ENCODE measurements at regions not wholly inside any gene's neighbourhood (a gene's known extent, or its start where the extent isn't known, plus 50 kb on each side); places are given as distances from the start of the nearest gene placed in this dataset.
"Not testable (repeated sequence)": the region's sequence is repeated elsewhere in the genome, so short reads cannot be mapped to it uniquely, and the experiment has no call there.

- Mint-ChIP-seq H3K9me3 (no peaks in the 10 kb centered on the region), H3K27ac (no peak overlapping the region), H3K4me3 (no peak overlapping the region), H3K4me1 (peaks cover 5% of the 10 kb centered on the region), H3K27me3 (peaks cover 8% of the 10 kb centered on the region)
- DNase-seq (no peak), ATAC-seq (no peak)
Observed at GRCh38 chr7:142553216-142553615, 196.1 kb upstream of the PRSS1 start.

DNA sequence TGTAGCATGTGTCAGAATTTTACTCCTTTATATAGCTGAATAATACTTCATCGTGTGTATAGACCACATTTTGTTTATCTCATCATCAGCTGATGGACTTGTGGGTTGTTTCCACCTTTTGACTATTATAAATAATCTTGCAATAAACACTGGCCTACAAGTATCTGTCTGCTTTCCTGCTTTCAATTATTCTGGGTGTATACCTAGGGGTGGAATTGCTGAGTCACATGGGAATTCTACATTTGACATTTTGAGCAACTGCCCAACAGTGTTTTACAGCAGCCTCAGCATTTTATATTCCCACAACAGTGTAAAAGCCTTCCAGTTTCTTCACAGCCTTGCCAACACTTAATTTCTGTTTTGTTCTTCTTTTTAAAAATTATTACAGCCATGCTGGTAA is 200.3 kb upstream of the PRSS1 start:
- no peaks in the 10 kb centered on the region for H3K27me3 Mint-ChIP-seq
- no peaks in the 10 kb centered on the region for H3K9me3 Mint-ChIP-seq
- DNase-seq: no peak
- no peaks in the 10 kb centered on the region for H3K4me1 Mint-ChIP-seq
- no peak overlapping the region for H3K4me3 Mint-ChIP-seq
- H3K27ac Mint-ChIP-seq: no peak overlapping the region
- no peak for ATAC-seq

DNA sequence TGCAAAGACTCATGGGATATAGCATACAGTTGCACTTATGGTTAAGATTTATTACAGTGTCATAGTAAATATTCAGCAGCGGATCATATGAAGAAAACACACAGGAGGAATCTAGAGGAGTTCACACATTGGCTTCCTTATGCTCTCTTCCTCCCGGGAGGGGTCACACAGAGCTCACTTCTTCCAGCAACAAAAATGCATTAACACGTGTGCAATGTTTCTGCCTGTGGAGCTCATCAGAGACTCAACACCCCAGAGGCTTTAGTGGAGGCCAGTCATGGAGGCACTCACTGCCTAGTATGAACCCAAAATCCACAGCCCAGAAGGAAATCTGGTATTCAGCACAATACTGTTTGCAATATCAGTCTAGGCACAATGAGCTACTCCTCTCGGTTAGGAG is 202.8 kb upstream of the PRSS1 start:
- DNase-seq (no peak), ATAC-seq (no peak)
- H3K9me3 Mint-ChIP-seq: no peaks in the 10 kb centered on the region
- no peaks in the 10 kb centered on the region for H3K4me1 Mint-ChIP-seq
- no peak overlapping the region for H3K4me3 Mint-ChIP-seq
- H3K27me3 Mint-ChIP-seq: no peaks in the 10 kb centered on the region
- H3K27ac Mint-ChIP-seq: no peak overlapping the region

- no peak overlapping the region for H3K27ac Mint-ChIP-seq
- H3K9me3 Mint-ChIP-seq: no peaks in the 10 kb centered on the region
- no peaks in the 10 kb centered on the region for H3K27me3 Mint-ChIP-seq
- peaks cover 15% of the 10 kb centered on the region for H3K4me1 Mint-ChIP-seq
- H3K4me3 Mint-ChIP-seq: no peak overlapping the region
- ATAC-seq (no peak), DNase-seq (no peak)
Observed at GRCh38 chr7:142542942-142543341, 206.3 kb upstream of the PRSS1 start.

GRCh38 chr7:142542105-142542504 is 207.2 kb upstream of the PRSS1 start:
- H3K4me3 Mint-ChIP-seq: no peak overlapping the region
- DNase-seq: no peak
- no peaks in the 10 kb centered on the region for H3K9me3 Mint-ChIP-seq
- H3K27ac Mint-ChIP-seq: peak overlapping the region in 1 of 2 donors; percentile 67
- peaks cover 15% of the 10 kb centered on the region for H3K4me1 Mint-ChIP-seq
- no peaks in the 10 kb centered on the region for H3K27me3 Mint-ChIP-seq
- no peak for ATAC-seq

DNA sequence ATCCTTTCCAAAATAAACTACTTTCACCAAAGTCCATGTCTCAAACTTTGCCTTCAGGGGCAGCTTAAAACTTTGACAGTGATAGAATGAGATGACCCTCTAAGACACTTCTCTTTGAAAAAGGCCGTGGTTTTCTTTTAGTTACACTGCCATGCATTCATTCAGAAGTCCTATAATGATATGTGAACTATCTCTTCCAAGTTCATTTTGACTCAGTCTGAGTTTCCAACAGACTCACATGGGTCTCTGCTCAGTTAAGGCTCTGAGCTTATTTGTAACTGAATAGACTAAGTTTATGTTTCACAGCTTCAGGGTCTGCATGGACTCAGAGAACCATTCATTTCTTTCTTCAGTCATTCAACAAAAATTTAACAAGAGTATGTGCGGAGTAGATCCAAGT is 208.9 kb upstream of the PRSS1 start:
- H3K27me3 Mint-ChIP-seq: no peaks in the 10 kb centered on the region
- H3K27ac Mint-ChIP-seq: peak overlapping the region; percentile 2 to 47
- no peak for ATAC-seq
- H3K9me3 Mint-ChIP-seq: no peaks in the 10 kb centered on the region
- DNase-seq: no peak
- H3K4me1 Mint-ChIP-seq: peaks cover 22% of the 10 kb centered on the region
- H3K4me3 Mint-ChIP-seq: peak overlapping the region in 1 of 2 donors; percentile 44

- Mint-ChIP-seq H3K4me1 (peaks cover 27% of the 10 kb centered on the region), H3K4me3 (peak overlapping the region in 1 of 2 donors; percentile 44), H3K27ac (peak overlapping the region; percentile 2 to 47), H3K27me3 (no peaks in the 10 kb centered on the region), H3K9me3 (no peaks in the 10 kb centered on the region)
- DNase-seq (no peak), ATAC-seq (no peak)
Observed at GRCh38 chr7:142539901-142540300, 209.4 kb upstream of the PRSS1 start.

- no peak for DNase-seq
- H3K9me3 Mint-ChIP-seq: no peaks in the 10 kb centered on the region
- no peak overlapping the region for H3K27ac Mint-ChIP-seq
- peaks cover 28% of the 10 kb centered on the region for H3K4me1 Mint-ChIP-seq
- no peaks in the 10 kb centered on the region for H3K27me3 Mint-ChIP-seq
- H3K4me3 Mint-ChIP-seq: peak overlapping the region in 1 of 2 donors; percentile 6
- no peak for ATAC-seq
Observed at GRCh38 chr7:142537760-142538159, 211.5 kb upstream of the PRSS1 start.

GRCh38 chr7:142535123-142535779 is 214.0 kb upstream of the PRSS1 start:
- peak; percentile 95 for ATAC-seq
- no peaks in the 10 kb centered on the region for H3K27me3 Mint-ChIP-seq
- H3K4me3 Mint-ChIP-seq: peak overlapping the region; percentile 65 to 74
- H3K27ac Mint-ChIP-seq: peak overlapping the region; percentile 80 to 90
- peaks cover 24% of the 10 kb centered on the region for H3K4me1 Mint-ChIP-seq
- DNase-seq: peak; percentile 68 to 79
- no peaks in the 10 kb centered on the region for H3K9me3 Mint-ChIP-seq

GRCh38 chr7:142534726-142535122 is 214.5 kb upstream of the PRSS1 start:
- H3K4me3 Mint-ChIP-seq: no peak overlapping the region
- peaks cover 19% of the 10 kb centered on the region for H3K4me1 Mint-ChIP-seq
- no peak for ATAC-seq
- peak overlapping the region in 1 of 2 donors; percentile 80 for H3K27ac Mint-ChIP-seq
- H3K9me3 Mint-ChIP-seq: no peaks in the 10 kb centered on the region
- no peaks in the 10 kb centered on the region for H3K27me3 Mint-ChIP-seq
- no peak for DNase-seq

DNA sequence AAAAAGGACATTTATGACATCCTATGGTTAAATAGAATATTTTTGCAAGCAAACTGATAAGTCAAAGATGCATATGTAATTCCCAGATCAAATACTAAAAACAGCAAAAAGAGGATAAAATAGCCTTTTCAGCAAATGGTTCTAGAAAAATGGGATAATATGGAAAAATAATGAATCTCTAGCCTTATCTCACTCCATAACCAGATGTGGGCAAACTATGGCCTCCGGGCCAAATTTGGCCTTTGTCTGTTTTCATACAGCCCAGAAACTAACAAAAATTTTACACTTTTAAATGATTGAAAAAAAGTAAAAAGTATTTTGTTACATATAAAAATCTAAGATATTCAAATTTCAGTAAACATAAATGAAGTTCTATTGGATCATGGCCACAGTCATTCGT is 215.4 kb upstream of the PRSS1 start:
- no peaks in the 10 kb centered on the region for H3K9me3 Mint-ChIP-seq
- no peak overlapping the region for H3K27ac Mint-ChIP-seq
- ATAC-seq: no peak
- no peak overlapping the region for H3K4me3 Mint-ChIP-seq
- no peaks in the 10 kb centered on the region for H3K27me3 Mint-ChIP-seq
- peaks cover 15% of the 10 kb centered on the region for H3K4me1 Mint-ChIP-seq
- DNase-seq: no peak

GRCh38 chr7:142529591-142529990 is 219.7 kb upstream of the PRSS1 start:
- H3K9me3 Mint-ChIP-seq: no peaks in the 10 kb centered on the region
- no peaks in the 10 kb centered on the region for H3K4me1 Mint-ChIP-seq
- ATAC-seq (no peak), DNase-seq (no peak)
- peak overlapping the region in 1 of 2 donors; percentile 59 for H3K27ac Mint-ChIP-seq
- no peak overlapping the region for H3K4me3 Mint-ChIP-seq
- H3K27me3 Mint-ChIP-seq: no peaks in the 10 kb centered on the region

DNA sequence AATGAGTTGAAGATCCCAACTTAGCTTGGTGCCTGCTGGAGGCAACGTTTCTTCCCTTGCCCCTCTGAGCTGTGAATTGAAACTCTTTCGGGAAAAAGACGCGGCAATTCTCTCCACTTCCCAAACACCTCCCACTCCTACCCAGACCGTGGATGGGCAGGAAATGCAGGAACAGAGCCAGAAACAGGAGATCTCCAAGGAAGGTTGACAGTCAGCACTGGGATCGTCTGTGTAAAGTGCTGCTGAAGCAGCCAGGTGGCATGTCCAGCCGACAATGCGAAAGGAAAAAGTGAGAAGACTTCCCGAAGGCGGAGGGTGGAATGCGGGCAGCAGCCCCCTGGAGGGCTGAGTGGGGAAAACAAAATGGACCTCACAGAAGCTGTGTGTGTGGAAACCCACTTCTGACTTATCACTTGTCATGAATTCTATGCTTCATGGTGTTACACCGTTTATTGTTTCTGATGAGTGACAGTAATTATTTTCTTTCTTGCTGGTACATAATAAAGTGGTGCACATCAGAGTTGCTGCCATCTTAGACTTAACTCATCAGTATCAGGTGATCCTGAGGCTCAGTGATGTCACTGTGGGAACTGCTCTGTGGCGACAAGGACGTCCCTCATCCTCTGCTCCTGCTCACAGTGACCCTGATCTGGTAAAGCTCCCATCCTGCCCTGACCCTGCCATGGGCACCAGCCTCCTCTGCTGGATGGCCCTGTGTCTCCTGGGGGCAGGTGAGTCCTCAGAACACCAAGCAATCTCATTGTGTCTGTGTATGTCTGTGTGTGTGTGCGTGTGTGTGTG is 220.5 kb upstream of the PRSS1 start:
- H3K4me1 Mint-ChIP-seq: no peaks in the 10 kb centered on the region
- no peaks in the 10 kb centered on the region for H3K27me3 Mint-ChIP-seq
- no peaks in the 10 kb centered on the region for H3K9me3 Mint-ChIP-seq
- ATAC-seq (peak; percentile 66), DNase-seq (no peak)
- peak overlapping the region; percentile 46 to 59 for H3K27ac Mint-ChIP-seq
- peak overlapping the region; percentile 35 to 63 for H3K4me3 Mint-ChIP-seq

DNA sequence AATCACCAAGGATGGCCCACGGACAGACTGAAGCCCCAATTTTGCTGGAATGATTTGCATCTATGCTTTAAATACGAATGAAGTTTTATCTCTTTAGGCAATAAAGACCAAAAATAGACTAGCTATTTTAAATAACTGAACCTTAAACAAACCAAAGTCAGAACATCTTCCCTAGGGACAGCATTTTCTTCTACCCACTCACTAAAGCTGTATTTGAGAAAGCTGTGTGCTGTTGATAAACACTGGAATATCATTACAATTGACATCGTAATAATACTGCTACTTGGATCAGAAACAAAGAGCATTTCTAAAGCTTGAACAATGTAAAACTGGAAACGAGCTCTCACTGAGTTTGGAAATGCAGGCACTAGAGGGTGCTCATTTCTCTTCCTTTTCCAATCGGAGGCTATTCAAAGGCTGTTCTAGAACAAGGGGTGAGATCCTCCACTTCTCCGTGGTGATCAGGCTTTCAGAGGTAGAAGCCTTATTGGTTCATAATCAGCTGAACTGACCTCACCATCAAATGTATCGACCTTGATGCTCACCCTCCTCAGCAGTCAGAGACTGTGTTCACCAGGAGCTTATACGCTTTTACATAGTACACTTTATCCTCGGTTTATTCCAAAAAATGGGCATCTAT is 225.3 kb upstream of the PRSS1 start:
- Mint-ChIP-seq H3K4me1 (peaks cover 15% of the 10 kb centered on the region), H3K9me3 (no peaks in the 10 kb centered on the region), H3K27me3 (no peaks in the 10 kb centered on the region), H3K27ac (no peak overlapping the region), H3K4me3 (no peak overlapping the region)
- ATAC-seq (no peak), DNase-seq (no peak)

DNA sequence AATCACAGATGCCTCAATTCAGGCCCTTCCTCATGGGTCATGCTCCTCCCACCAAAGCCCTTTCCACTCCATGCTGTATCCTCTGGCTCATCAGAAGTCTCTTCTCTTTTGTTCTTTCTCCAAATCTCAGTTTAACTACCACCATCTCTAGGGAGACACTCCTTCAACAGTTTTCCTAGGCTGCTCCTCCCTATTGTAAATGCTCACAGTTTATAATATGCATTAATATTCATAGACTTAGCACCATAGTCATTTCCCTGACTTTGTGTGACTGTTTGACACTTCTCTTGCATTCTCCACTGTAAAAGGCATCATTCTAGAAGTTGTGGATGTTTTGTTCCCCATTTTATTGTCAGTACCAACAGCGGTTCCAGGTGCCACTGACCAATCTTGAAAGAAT is 226.5 kb upstream of the PRSS1 start:
- no peaks in the 10 kb centered on the region for H3K9me3 Mint-ChIP-seq
- no peaks in the 10 kb centered on the region for H3K27me3 Mint-ChIP-seq
- ATAC-seq: no peak
- DNase-seq: no peak
- H3K27ac Mint-ChIP-seq: no peak overlapping the region
- H3K4me3 Mint-ChIP-seq: no peak overlapping the region
- peaks cover 15% of the 10 kb centered on the region for H3K4me1 Mint-ChIP-seq

- DNase-seq, H3K27me3 Mint-ChIP-seq, H3K9me3 Mint-ChIP-seq: not testable (repeated sequence)
- Mint-ChIP-seq H3K4me1 (peaks cover 20% of the 10 kb centered on the region), H3K27ac (peak overlapping the region in 1 of 2 donors; percentile 91), H3K4me3 (peak overlapping the region in 1 of 2 donors; percentile 53)
- peak; percentile 19 for ATAC-seq
Observed at GRCh38 chr7:142520885-142521284, 228.4 kb upstream of the PRSS1 start.
